ENCODE measurements at regions not wholly inside any gene's neighbourhood (a gene's known extent, or its start where the extent isn't known, plus 50 kb on each side); places are given as distances from the start of the nearest gene placed in this dataset.

DNA sequence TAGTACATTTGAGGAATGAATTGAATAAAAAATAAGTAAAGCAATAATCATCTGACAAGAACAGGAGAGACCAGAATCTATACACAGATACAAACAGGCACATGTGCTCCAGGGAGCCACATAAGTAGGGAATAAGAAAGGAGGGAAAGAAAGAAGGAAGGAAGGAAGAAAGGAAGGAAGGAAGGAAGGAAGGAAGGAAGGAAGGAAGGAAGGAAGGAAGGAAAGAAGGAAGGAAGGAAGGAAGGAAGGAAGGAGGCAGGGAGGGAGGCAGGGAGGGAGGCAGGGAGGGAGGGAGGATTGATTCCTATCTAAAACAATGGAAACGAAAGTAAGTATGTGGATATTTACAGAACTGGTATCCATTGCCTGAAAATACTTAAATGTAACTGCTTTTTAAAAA lies 475.8 kb downstream of the NLGN4X start:
- Histone ChIP-seq H3K4me1 (replicated peaks in 1 of 2; ENCODE audit: control insufficient read depth in 2 of 2, insufficient read depth in 2 of 2, low read length in 2 of 2) (no peaks in the 10 kb centered on the region), H3K4me2 (ENCODE audit: insufficient read depth, low read length) (no peak overlapping the region), H4K20me1 (replicated peaks; ENCODE audit: control insufficient read depth, insufficient read depth, low read length) (no peaks in the 10 kb centered on the region), H3K27ac (ENCODE audit: extremely low read depth, low read depth, low read length) (no peak overlapping the region), H3K27me3 (ENCODE audit: control insufficient read depth in 2 of 2, insufficient read depth in 2 of 2, low read length in 2 of 2) (no peaks in the 10 kb centered on the region), H3K36me3 (ENCODE audit: control insufficient read depth, insufficient read depth, low read length) (no peaks in the 10 kb centered on the region), H3K9me1 (ENCODE audit: control insufficient read depth, insufficient read depth, low read length) (no peaks in the 10 kb centered on the region), H3K9ac (ENCODE audit: insufficient read depth in 1 of 2, low read depth in 2 of 2, low read length in 2 of 2) (no peak overlapping the region), H2AFZ (ENCODE audit: low read depth, low read length) (no peak overlapping the region), H3K4me3 (no peak overlapping the region), H3K9me3 (replicated peaks; ENCODE audit: control insufficient read depth, insufficient read depth, low read depth, low read length) (no peaks in the 10 kb centered on the region), H3K79me2 (ENCODE audit: control insufficient read depth, insufficient read depth, low read length) (no peaks in the 10 kb centered on the region)
- intact Hi-C loops (cut with micrococcal nuclease) (no loop called here), in situ Hi-C loops (cut with MboI) (no loop called here)
- BruUV-seq (replicated peaks): no TSS peak
- TF ChIP-seq SMARCA5 (IDR thresholded peaks at IDR 0.05) (no peak), CAMTA2 (CRISPR knock-in tag; conservative IDR thresholded peaks at IDR 0.05) (no peak), ZNF780A (CRISPR knock-in tag; IDR thresholded peaks at IDR 0.05) (no peak), DMBX1 (CRISPR knock-in tag; IDR thresholded peaks at IDR 0.05; ENCODE audit: borderline replicate concordance) (no peak), HNRNPLL (IDR thresholded peaks at IDR 0.05; ENCODE audit: low read depth, low read length, poor library complexity, severe bottlenecking) (no peak), SPI1 (IDR thresholded peaks at IDR 0.05; ENCODE audit: borderline replicate concordance, low read depth, low read length) (no peak), ZBED1 (IDR thresholded peaks at IDR 0.05) (no peak), PHF21A (IDR thresholded peaks at IDR 0.05; ENCODE audit: borderline replicate concordance, low read depth) (no peak), THRAP3 (IDR thresholded peaks at IDR 0.05; ENCODE audit: borderline replicate concordance) (no peak), NFE2 (IDR thresholded peaks at IDR 0.05; ENCODE audit: low read depth) (no peak), ERF (CRISPR knock-in tag; IDR thresholded peaks at IDR 0.05) (no peak)
- no peak for DNase-seq (ENCODE audit: extremely low read depth in 1 of 4, low spot score in 3 of 4)
- WGBS (ENCODE audit: insufficient coverage, low coverage, missing lambda C conversion rate): 0% methylated on average over 1 of the region's 1 CpG
- ChIA-PET CTCF (ENCODE audit: low intra/inter-chr PET ratio) (no interaction called here), POLR2A (no interaction called here)
- FAIRE-seq: no peak
- ATAC-seq: no peak
